ENCODE measurements at regions not wholly inside any gene's neighbourhood (a gene's known extent, or its start where the extent isn't known, plus 50 kb on each side); places are given as distances from the start of the nearest gene placed in this dataset.

DNA sequence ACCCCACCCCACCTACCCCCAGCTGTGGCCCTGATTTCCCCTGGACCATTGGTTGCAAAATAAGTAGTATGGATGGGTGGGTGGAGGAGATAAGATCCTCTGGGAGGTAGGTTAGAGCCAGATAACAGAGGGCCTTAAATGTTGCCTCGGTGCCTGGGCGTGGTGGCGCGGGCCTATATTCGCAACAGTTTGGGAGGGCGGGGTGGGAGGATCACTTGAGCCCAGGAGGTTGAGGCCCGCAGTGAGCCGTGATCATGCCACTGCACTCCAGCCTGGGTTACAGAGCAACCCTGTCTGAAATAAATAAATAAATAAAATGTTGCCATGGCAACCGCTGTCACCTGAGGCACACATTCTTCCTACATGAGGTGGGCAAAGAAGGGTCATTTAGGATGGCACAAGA, 103.3 kb upstream of the GATA6 start:
- TF ChIP-seq, protein P1, sequence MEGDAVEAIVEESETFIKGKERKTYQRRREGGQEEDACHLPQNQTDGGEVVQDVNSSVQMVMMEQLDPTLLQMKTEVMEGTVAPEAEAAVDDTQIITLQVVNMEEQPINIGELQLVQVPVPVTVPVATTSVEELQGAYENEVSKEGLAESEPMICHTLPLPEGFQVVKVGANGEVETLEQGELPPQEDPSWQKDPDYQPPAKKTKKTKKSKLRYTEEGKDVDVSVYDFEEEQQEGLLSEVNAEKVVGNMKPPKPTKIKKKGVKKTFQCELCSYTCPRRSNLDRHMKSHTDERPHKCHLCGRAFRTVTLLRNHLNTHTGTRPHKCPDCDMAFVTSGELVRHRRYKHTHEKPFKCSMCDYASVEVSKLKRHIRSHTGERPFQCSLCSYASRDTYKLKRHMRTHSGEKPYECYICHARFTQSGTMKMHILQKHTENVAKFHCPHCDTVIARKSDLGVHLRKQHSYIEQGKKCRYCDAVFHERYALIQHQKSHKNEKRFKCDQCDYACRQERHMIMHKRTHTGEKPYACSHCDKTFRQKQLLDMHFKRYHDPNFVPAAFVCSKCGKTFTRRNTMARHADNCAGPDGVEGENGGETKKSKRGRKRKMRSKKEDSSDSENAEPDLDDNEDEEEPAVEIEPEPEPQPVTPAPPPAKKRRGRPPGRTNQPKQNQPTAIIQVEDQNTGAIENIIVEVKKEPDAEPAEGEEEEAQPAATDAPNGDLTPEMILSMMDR (IDR thresholded peaks at IDR 0.05) = no peak
- TF ChIP-seq POLR2A (IDR thresholded peaks at IDR 0.05) = no peak
- no peak for TF ChIP-seq EP300 (IDR thresholded peaks at IDR 0.05)
